ENCODE measurements at regions not wholly inside any gene's neighbourhood (a gene's known extent, or its start where the extent isn't known, plus 50 kb on each side); places are given as distances from the start of the nearest gene placed in this dataset.

DNA sequence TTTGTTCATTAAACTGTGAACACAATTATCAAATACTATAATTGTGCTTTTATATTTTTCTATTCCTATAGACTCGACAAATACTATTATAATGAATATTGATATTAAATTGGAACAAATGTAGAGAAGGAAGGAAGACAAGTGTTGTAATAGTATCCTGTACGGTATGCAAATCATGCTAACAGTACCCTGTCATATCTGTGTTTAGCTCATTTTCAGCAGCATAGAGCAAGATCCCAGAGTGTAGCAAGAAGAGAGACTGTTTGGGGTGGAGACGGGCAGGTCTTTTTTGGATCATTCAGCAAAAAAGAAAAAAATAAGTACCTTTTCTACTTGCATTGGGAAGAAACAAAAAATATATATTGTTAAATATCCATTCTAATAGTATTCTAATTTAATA, 224.1 kb downstream of the TPRG1 start:
- DNase-seq (ENCODE audit: low read depth): no peak
- H3K4me3 ChIP-seq (ENCODE audit: control insufficient read depth, low read depth, low read length): no peak overlapping the region
- TF ChIP-seq, protein P1, sequence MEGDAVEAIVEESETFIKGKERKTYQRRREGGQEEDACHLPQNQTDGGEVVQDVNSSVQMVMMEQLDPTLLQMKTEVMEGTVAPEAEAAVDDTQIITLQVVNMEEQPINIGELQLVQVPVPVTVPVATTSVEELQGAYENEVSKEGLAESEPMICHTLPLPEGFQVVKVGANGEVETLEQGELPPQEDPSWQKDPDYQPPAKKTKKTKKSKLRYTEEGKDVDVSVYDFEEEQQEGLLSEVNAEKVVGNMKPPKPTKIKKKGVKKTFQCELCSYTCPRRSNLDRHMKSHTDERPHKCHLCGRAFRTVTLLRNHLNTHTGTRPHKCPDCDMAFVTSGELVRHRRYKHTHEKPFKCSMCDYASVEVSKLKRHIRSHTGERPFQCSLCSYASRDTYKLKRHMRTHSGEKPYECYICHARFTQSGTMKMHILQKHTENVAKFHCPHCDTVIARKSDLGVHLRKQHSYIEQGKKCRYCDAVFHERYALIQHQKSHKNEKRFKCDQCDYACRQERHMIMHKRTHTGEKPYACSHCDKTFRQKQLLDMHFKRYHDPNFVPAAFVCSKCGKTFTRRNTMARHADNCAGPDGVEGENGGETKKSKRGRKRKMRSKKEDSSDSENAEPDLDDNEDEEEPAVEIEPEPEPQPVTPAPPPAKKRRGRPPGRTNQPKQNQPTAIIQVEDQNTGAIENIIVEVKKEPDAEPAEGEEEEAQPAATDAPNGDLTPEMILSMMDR (IDR thresholded peaks at IDR 0.05; ENCODE audit: control insufficient read depth, insufficient read depth, low read depth, low read length, missing control alignments): no peak

DNA sequence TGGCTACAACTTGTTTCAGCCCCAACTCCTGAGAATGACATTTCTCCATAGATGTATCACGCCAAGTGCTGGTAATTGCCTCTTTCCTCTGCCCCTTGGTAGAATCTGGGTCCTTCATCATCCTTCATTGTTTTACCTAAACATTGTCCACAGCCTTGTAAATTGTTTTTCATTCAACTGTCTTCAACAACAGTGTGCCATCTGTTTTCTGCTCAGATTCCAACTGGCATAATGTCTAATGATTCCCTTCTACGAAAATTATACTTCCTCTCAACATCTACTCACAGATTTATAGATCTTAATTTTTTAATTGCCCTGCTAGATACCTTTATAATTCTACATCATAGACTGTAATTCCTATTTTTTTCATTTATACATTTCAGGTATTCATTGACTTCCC, 226.9 kb downstream of the TPRG1 start:
- H3K4me3 ChIP-seq (ENCODE audit: control insufficient read depth, low read depth, low read length): no peak overlapping the region
- TF ChIP-seq, protein P1 (IDR thresholded peaks at IDR 0.05; ENCODE audit: control insufficient read depth, insufficient read depth, low read depth, low read length, missing control alignments): no peak
- no peak for DNase-seq (ENCODE audit: low read depth)

DNA sequence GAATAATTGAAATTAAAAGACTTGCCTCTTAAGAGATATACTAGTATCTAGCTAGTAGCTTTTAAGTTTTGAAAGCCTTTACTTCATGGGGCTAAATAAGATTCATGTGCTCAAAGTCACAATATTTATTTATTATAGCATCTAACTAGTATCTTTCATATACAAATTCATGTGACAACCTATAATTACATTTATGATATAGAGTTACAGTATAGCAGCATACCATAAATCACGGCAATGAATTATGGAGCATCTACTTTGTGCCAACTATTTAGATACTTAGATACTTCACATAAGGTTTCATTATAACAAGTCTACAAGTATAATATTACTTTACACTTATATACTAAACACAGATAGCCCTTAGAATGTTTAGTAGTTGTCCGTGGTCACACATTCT, 229.4 kb downstream of the TPRG1 start:
- no peak overlapping the region for H3K4me3 ChIP-seq (ENCODE audit: control insufficient read depth, low read depth, low read length)
- no peak for DNase-seq (ENCODE audit: low read depth)
- TF ChIP-seq, protein P1 (IDR thresholded peaks at IDR 0.05; ENCODE audit: control insufficient read depth, insufficient read depth, low read depth, low read length, missing control alignments): no peak

DNA sequence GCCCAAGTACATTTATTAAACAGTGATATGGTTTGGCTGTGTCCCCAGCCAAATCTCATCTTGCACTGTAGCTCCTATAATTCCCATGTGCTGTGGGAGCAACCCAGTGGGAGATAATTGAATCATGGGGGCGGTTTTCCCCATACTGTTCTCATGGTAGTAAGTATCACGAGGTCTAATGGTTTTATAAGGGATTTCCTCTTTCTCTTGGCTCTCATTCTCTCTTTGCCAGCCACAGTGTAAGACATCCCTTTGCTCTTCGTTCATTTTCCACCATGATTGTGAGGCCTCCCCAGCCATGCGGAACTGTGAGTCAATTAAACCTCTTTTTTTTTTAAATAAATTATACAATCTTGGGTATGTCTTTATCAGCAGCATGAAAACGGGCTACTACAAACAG, 228.0 kb upstream of the TP63 start:
- TF ChIP-seq, protein P1 (IDR thresholded peaks at IDR 0.05; ENCODE audit: control insufficient read depth, insufficient read depth, low read depth, low read length, missing control alignments): no peak

DNA sequence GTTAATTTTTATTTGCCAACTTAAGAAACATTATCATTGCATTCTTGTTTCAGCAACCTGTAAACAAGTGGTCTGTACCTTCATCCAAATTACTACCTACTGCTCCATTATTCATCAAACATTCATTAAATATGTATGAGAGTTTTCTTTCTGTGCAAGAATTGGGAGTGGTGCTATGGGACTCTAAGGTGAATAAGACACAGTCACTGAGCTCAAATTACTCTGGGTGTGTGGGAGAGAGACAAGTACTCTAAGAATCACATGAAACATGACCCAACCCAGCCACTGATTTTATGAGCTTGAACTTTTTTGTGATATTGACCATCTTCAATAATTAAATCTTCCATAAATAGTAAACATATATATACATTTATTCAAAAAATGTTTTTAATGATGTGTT, 227.2 kb upstream of the TP63 start:
- TF ChIP-seq, protein P1 (IDR thresholded peaks at IDR 0.05; ENCODE audit: control insufficient read depth, insufficient read depth, low read depth, low read length, missing control alignments): no peak
- DNase-seq (ENCODE audit: low read depth): no peak
- no peak overlapping the region for H3K4me3 ChIP-seq (ENCODE audit: control insufficient read depth, low read depth, low read length)

More for the DNA sequence above, 228.0 kb upstream of the TP63 start:
- H3K4me3 ChIP-seq (ENCODE audit: control insufficient read depth, low read depth, low read length): no peak overlapping the region
- no peak for DNase-seq (ENCODE audit: low read depth)

DNA sequence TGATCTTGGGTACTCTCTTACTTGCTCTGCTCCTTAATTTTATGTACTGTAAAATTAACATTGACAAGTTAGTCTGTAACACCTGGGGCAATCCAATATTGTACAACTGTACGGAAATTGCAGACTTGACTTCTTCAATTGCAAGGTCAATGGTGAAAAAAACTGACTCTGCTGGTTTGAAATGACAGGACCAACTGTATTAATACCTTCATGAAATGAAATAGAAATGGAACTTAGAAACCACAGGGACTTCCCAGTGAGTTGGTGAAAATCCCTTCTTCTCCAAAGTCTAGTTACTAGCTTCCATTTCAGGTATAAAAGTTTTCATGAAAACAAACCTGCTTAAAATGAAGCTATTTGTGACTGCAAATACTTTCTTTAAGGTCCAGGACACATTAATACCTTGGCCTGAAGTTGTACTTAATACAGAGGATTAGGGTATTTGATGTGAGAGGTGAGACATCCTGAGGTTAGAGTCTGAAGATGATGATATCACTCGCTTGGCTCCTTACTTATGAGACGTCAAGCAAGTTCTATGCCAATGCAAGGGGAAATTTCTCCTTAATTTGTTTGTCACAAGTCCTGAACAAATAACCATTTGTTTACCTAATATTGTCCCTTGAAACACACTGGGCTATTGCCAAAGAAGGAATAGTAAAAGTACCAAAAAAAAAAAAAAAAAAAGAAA, 226.2 kb upstream of the TP63 start:
- DNase-seq (ENCODE audit: low read depth): no peak
- TF ChIP-seq, protein P1 (IDR thresholded peaks at IDR 0.05; ENCODE audit: control insufficient read depth, insufficient read depth, low read depth, low read length, missing control alignments): no peak
- no peak overlapping the region for H3K4me3 ChIP-seq (ENCODE audit: control insufficient read depth, low read depth, low read length)
